H54 (cell line): ENCODE measurements at regions not wholly inside any gene's neighbourhood (a gene's known extent, or its start where the extent isn't known, plus 50 kb on each side); places are given as distances from the start of the nearest gene placed in this dataset.

Experiments
- DNase-seq: peaks from one replicate; pipeline ENCODE4 v3.0.0; 2011; ENCODE audit warnings: low spot score, mixed read lengths; ENCODE audit not compliant: insufficient read length
- FAIRE-seq: peaks from 3 replicates; lab custom pipeline; 2011; peaks lifted over from hg19 to GRCh38; lab: Jason Lieb, UNC
- POLR2A ChIP-seq: IDR thresholded peaks from 2 replicates; pipeline ENCODE4 v1.6.1; 2011; ENCODE audit warnings: low read depth, mild to moderate bottlenecking, low read length

DNA sequence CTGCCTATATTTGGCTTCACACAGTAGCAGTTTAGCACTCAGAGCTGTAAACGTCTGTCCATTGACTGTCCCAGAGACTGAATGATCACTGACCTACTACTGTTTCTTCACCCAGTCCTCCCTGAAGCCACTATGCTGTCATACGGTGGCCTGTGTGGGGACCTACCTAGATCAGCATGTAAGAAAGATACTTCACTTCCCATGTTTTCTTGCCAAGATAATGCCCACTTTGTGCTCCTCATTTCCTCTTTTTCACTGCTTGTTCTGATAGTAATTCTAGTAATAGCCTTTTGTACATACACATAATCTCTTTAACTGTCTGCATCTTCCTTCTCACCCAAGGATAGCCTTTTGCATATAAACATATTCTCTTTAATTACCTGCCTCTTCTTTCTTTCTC lies 109.9 kb upstream of the TIAM2 start:
- FAIRE-seq, result no peak
- no peak for DNase-seq
- no peak for TF ChIP-seq POLR2A

DNA sequence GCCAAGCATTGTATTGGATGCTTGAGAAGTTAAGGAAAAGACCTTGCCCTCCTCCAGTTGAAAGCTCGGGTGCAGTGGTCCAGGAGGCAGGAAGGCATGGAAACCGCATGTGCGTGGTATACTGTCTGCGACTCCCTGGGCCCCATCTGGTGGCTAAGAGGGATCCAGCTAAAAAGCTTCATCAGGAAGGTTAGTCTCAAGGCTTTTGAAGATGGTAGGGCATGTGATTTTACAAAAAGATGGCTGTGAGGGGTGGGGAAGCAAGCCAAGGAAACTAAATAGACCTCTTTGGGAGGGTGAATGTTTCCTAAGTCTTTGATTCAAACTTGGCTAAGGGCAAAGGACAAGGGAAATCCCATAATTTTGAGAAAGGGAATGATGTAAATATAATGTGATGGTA lies 109.1 kb upstream of the TIAM2 start:
- DNase-seq, result no peak
- TF ChIP-seq POLR2A, result no peak
- no peak for FAIRE-seq

DNA sequence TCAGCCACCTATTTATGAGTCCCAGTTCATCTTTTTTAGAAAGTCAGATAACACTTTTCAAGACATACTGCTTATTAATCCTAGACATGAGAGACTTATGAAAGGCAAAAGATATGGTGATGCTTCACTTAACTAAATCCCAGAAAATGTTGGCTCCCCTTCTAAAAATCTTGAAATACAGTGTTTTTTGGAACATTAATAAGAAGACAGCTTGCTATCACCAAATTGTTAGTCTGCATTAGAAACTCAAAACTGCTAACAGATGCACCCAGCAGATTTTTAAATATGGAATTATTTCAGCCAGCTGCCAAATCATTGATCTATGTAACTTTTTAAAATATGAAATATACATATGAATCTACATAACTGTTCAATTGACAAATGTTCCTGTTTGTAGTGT lies 108.6 kb upstream of the TIAM2 start:
- no peak for TF ChIP-seq POLR2A
- no peak for DNase-seq
- no peak for FAIRE-seq

DNA sequence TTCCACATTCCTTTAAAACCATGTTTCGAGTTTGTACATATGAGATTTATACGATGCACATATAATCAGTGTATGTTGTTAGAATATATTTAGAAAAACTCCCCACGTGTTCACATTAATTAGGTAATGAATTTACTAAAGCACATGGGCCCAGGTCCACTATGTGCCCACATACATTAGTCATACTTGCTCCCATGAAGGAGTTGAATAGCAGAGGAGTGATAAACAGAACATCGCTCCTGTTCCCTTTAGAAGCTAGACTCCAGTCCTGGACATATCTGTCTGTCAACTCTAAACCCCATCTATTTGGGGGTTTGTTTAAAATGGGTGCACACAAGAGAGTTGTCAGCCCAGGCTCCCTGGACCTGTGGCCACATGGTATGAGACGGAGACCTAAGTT lies 108.1 kb upstream of the TIAM2 start:
- DNase-seq, result no peak
- no peak for TF ChIP-seq POLR2A
- no peak for FAIRE-seq

DNA sequence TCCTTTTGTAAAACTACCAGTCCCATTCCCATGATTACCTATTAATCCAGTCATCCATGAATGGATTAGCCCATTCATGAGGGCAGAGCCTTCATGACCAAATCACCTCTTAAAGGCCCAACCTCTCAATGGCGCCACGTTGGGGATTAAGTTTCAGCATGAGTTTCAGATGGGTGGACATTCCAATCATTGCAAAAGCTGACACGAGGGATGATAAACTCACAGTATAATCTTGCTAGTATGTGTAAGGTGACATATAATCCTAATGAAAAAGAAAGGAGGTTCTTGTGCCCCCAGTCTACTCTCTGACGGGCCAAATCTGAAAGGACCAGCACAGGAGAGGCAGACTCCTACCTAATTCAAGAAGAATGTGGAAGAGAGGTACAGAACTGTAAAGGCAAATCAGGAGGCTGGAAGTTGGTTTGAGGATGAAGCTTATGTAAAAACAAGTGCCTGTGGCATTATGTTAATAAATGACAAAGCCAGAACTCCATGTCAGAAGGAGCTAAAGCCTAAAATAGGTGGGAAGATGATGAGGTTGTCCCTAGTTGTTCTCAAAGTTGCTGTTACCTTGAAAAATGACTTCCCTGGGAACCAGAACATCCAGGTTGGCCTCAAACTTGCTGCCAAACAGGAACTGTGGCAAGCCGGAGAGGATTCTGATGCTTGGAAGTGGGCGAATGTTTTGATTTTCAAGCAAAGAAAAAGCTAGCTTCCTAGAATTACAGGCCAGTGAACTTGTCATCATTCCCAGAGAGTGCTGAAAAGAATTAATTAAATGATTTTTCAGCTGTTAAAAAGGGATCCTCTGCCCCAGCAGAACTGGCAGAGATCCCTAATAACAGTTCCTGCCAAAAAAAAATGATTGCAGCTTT lies 106.5 kb upstream of the TIAM2 start:
- no peak for FAIRE-seq
- TF ChIP-seq POLR2A, result no peak
- no peak for DNase-seq

DNA sequence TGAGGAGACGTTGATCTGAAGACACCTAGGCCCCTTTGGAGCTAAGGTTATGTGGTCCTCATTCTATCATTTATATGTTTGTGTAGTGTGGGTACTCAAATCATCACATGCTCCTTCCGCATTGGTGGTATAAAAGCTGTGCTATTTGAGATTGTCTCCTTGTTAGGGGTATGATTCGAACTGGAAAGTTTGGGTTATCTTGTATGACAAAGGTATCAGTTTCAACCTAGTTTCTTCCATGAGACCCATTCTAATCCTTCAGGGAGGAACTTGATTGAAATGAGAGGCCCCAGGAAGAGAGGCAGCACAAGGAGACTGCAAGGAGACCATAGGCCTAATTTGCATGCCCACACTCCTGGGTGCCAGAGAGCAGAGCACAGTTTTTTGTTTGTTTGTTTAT lies 104.2 kb upstream of the TIAM2 start:
- FAIRE-seq (no peak), DNase-seq (no peak)
- no peak for TF ChIP-seq POLR2A

DNA sequence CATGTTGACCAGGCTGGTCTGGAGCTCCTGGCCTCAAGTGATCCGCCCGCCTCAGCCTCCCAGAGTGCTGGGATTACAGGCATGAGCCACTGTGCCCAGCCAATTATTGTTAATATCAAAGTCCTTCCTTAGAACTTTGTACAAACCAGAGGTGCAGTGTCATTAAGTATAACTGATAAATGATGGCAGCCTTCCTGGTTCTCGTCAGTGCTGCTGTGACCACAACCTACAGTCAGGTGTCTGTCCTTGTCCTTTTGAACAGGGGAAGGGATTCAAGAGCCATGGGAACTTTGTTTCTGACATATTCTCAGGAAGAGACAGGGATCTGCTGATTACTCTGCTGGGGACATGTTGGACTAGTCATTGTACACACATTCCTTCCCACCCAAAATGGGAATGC lies 103.2 kb upstream of the TIAM2 start:
- DNase-seq (no peak), FAIRE-seq (no peak)
- no peak for TF ChIP-seq POLR2A

DNA sequence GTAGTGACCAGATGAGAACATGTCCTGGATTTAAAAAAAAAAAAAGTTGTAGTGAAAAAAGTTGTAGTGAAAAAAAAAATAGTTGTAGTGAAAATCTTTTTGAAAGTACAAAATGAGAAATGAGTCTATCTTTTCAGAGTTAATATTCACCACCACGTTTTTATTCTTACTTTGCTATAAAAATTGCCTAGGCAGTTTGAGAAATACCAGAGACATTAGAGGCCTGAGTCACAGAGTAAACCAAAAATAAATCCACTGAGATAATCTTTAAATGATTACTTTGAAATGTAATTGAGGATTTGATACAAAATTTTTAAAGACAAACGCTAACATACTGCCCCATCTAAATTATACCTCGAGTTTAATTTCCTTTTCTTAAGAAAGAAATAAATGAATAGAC lies 101.2 kb upstream of the TIAM2 start:
- no peak for TF ChIP-seq POLR2A
- FAIRE-seq (no peak), DNase-seq (no peak)

DNA sequence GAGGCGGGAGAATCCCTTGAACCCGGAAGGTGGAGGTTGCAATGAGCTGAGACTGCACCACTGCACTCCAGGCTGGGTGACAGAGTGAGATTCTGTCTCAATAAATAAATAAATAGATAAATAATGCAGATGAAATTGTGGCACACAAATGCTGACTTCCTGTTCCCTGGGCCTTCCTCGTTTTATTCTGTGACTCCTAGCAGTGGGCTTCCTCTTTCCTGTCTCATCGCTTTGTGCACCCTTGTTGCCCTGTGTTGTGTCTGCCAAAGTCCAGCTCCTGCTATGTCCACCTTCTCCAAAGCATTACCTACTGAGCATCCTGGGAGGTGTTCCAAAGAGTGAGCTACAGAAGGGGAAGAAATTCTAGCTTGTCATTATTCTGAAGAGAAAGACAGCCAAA lies 100.2 kb upstream of the TIAM2 start:
- no peak for TF ChIP-seq POLR2A
- FAIRE-seq (no peak), DNase-seq (no peak)

DNA sequence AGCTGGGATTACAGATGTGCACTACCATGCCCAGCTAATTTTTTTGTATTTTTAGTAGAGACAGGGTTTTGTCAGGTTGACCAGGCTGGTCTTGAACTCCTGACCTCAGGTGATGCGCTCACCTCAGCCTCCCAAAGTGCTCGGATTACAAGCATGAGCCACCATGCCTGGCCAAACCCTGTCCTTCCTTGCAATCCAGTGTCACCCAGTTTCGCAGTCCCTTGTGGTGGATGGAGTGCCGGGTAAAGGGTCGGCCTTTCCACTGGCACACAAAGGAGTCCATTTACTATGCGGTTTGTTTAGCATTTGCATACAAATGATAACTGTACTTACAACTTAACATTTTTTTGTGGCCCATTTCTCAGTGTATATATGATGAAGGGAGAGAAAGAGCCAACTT lies 99.3 kb upstream of the TIAM2 start:
- no peak for TF ChIP-seq POLR2A
- no peak for FAIRE-seq

DNA sequence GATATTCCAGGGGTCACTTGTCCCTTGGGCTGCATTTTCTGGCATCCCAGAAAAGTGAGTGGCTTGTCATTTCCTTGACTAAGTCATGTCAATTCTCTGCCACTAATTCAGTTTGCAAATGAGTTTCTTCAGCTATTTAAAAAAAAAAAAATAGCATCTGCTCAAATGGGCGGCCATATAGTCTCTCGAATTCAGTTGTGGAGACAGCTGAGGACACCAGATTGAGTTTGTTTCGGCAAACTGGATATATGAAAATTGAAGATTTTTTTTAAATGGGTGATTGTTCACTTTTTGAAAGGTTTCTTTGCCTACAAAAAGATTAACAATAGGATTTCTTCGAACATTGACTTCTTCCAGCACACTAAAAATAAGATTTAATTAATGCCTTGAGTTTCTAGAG lies 96.3 kb upstream of the TIAM2 start:
- no peak for TF ChIP-seq POLR2A
- no peak for FAIRE-seq
- no peak for DNase-seq

More for the DNA sequence above, 99.3 kb upstream of the TIAM2 start:
- no peak for DNase-seq

DNA sequence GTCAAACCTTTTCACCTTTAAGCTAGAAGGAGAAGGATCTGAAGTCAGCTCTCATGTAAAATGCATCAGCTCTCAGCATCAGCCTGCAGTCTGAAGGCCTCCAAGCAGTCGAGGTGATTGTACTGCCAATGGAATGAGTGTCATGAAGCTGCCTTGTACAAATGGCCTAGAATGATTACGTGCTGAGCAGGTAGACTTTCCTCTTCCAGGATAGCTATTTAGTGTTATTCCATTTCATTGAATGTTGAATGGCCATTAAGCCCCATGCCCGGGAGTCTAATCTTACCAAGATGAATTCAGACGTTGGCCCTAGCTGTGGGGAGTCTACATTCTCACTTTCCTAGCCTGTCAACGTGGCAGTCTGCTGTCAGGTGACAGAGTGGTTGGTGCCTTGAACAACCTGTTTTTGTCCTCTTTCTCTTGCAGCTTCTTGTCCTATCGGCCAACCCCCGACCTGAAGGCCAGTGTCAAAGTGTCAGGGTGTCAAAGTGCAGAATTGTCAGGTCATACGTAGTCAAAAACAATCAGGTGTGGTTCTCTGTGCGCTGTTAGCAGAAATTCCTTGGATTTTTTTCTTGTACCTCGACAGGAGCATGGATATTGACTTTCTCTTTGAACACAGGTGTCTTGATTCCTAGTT lies 95.2 kb upstream of the TIAM2 start:
- no peak for FAIRE-seq
- no peak for DNase-seq
- TF ChIP-seq POLR2A, result no peak

DNA sequence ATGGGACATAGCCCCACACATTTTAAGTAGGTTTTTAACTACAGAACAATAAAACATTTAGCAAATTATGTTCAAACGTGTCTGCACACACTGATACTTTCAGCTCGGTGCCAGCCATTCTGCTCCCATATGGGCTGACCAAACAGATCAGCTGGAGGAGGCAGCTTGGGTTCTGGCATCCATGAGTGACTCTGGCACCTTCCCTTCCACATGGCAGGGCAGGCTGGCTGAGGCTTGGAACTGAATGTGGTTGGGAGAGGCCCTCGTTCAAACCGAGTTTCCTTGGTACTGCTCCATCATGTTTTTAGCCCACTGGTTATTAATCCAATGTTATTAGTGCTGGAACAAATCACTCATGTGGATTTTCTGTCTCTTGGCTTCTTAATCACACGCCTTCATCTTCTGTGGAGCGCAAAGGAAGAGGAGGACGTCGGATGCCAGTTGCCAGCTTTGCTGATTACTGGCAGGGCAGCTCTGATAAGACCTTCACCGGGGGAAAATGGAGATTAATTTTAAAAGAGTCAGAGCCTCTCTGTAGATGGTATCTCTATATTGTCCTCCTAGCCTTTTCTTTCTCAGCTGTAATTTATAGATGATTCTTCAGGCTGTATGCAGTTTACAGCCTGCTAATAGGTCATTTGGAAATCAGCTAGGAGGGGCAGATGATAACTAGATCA lies 93.1 kb upstream of the TIAM2 start:
- no peak for DNase-seq
- FAIRE-seq, result no peak
- no peak for TF ChIP-seq POLR2A

DNA sequence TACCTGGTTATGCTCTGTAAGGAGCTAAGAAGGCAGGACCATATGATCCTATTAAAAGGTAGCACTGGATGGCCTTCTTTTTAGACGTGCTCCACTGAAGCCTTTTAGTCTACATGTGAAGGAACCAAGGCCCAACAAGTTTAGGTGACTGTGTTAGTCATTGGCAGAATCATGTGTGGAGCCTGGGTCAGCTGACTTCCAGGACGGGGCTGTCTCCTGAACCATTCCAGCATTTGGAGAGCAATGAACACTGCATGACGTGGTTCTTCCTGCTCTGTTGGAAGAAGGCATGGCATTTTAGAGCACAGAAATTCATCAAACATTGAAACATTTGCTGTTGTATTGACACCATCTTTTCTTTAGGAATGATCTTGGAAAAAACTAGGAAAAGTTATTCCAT lies 87.8 kb upstream of the TIAM2 start:
- FAIRE-seq (no peak), DNase-seq (no peak)
- no peak for TF ChIP-seq POLR2A
